Fibroblast of lung (primary cell): ENCODE measurements at regions not wholly inside any gene's neighbourhood (a gene's known extent, or its start where the extent isn't known, plus 50 kb on each side); places are given as distances from the start of the nearest gene placed in this dataset.

Source experiments
- EZH2 ChIP-seq: IDR thresholded peaks from 2 replicates; pipeline ENCODE4 v1.5.1; 2012; ENCODE audit warnings: low read length, control low read depth, mild to moderate bottlenecking; ENCODE audit errors: missing control alignments
- TF ChIP-seq, protein P1 (sequence below), 2 donors: IDR thresholded peaks in 1 of 2; conservative IDR thresholded peaks in 1 of 2; 1 replicate in 1 of 2; 2 replicates in 1 of 2; pipeline ENCODE4 v1.5.1; 2011 to 2012; ENCODE audit warnings: low read length in 2 of 2, control low read depth in 1 of 2, inconsistent platforms in 1 of 2, low read depth in 1 of 2, mild to moderate bottlenecking in 1 of 2

DNA sequence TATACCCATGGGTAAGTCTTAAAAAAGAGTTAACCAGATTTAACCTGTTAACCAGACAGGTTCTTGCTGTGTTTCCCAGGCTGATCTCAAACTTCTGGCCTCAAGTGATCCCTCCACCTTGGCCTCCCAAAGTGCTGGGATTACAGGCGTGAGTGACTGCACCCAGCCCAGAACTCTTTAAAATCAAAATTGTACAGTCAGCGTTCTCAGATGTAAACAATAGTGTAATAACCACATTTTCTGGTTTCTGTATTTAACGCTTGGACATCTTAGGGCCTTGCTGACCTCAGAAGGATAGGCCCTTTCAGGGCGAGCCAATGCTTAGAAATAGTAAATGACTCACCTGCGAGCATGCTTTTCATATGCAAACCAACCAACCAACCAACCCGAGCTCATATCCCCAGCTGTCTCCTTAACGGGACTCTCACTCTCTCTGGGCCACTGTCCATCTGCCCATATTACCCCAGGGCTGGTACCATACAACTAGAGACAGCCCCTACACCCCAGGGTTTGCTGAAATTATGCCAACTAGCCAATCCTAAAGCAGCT, 415.0 kb upstream of the XYLT1 start:
- TF ChIP-seq, protein P1, sequence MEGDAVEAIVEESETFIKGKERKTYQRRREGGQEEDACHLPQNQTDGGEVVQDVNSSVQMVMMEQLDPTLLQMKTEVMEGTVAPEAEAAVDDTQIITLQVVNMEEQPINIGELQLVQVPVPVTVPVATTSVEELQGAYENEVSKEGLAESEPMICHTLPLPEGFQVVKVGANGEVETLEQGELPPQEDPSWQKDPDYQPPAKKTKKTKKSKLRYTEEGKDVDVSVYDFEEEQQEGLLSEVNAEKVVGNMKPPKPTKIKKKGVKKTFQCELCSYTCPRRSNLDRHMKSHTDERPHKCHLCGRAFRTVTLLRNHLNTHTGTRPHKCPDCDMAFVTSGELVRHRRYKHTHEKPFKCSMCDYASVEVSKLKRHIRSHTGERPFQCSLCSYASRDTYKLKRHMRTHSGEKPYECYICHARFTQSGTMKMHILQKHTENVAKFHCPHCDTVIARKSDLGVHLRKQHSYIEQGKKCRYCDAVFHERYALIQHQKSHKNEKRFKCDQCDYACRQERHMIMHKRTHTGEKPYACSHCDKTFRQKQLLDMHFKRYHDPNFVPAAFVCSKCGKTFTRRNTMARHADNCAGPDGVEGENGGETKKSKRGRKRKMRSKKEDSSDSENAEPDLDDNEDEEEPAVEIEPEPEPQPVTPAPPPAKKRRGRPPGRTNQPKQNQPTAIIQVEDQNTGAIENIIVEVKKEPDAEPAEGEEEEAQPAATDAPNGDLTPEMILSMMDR (conservative IDR thresholded peaks at IDR 0.05 in 1 of 2, IDR thresholded peaks at IDR 0.05 in 1 of 2; ENCODE audit: low read depth in 1 of 2, low read length in 2 of 2): no peak
- no peak for TF ChIP-seq EZH2
